ENCODE measurements at regions not wholly inside any gene's neighbourhood (a gene's known extent, or its start where the extent isn't known, plus 50 kb on each side); places are given as distances from the start of the nearest gene placed in this dataset.

- TF ChIP-seq EGR1 (IDR thresholded peaks at IDR 0.05) (no peak), CREB1 (IDR thresholded peaks at IDR 0.05; ENCODE audit: low read depth) (no peak), EP300 (IDR thresholded peaks at IDR 0.05; ENCODE audit: borderline replicate concordance) (no peak), TAF1 (IDR thresholded peaks at IDR 0.05; ENCODE audit: low read depth) (no peak), RAD21 (IDR thresholded peaks at IDR 0.05; ENCODE audit: low read depth) (no peak), TCF12 (IDR thresholded peaks at IDR 0.05; ENCODE audit: low read depth) (no peak), CEBPB (IDR thresholded peaks at IDR 0.05) (no peak), REST (IDR thresholded peaks at IDR 0.05; ENCODE audit: low read depth) (no peak), YY1 (IDR thresholded peaks at IDR 0.05; ENCODE audit: low read depth) (no peak), FOXM1 (IDR thresholded peaks at IDR 0.05; ENCODE audit: borderline replicate concordance, low read depth) (no peak), TEAD4 (IDR thresholded peaks at IDR 0.05) (no peak), MAX (IDR thresholded peaks at IDR 0.05) (no peak), USF1 (IDR thresholded peaks at IDR 0.05) (no peak), NFIC (IDR thresholded peaks at IDR 0.05) (no peak), ZBTB7A (IDR thresholded peaks at IDR 0.05; ENCODE audit: low read depth) (no peak)
These were observed 192.3 kb downstream of the C6orf118 start for GRCh38 chr6:165117121-165117520.

- TF ChIP-seq FOXM1 (IDR thresholded peaks at IDR 0.05; ENCODE audit: borderline replicate concordance, low read depth) (no peak), REST (IDR thresholded peaks at IDR 0.05; ENCODE audit: low read depth) (no peak), USF1 (IDR thresholded peaks at IDR 0.05) (no peak), MAX (IDR thresholded peaks at IDR 0.05) (no peak), EP300 (IDR thresholded peaks at IDR 0.05; ENCODE audit: borderline replicate concordance) (no peak), CREB1 (IDR thresholded peaks at IDR 0.05; ENCODE audit: low read depth) (no peak), TEAD4 (IDR thresholded peaks at IDR 0.05) (no peak), ZBTB7A (IDR thresholded peaks at IDR 0.05; ENCODE audit: low read depth) (no peak)
These were observed 198.5 kb downstream of the C6orf118 start for GRCh38 chr6:165110860-165111259.

GRCh38 chr6:165109011-165109410 is 200.4 kb downstream of the C6orf118 start:
- TF ChIP-seq TAF1 (IDR thresholded peaks at IDR 0.05; ENCODE audit: low read depth) (no peak), ZBTB7A (IDR thresholded peaks at IDR 0.05; ENCODE audit: low read depth) (no peak), RAD21 (IDR thresholded peaks at IDR 0.05; ENCODE audit: low read depth) (no peak), NFIC (IDR thresholded peaks at IDR 0.05) (no peak)

- TF ChIP-seq TAF1 (IDR thresholded peaks at IDR 0.05; ENCODE audit: low read depth) (no peak), ZBTB7A (IDR thresholded peaks at IDR 0.05; ENCODE audit: low read depth) (no peak), USF1 (IDR thresholded peaks at IDR 0.05) (no peak), REST (IDR thresholded peaks at IDR 0.05; ENCODE audit: low read depth) (no peak), TEAD4 (IDR thresholded peaks at IDR 0.05) (no peak), MAX (IDR thresholded peaks at IDR 0.05) (no peak), CREB1 (IDR thresholded peaks at IDR 0.05; ENCODE audit: low read depth) (no peak), CEBPB (IDR thresholded peaks at IDR 0.05) (no peak), NFIC (IDR thresholded peaks at IDR 0.05) (no peak), TCF12 (IDR thresholded peaks at IDR 0.05; ENCODE audit: low read depth) (no peak), YY1 (IDR thresholded peaks at IDR 0.05; ENCODE audit: low read depth) (no peak), FOXM1 (IDR thresholded peaks at IDR 0.05; ENCODE audit: borderline replicate concordance, low read depth) (no peak), EGR1 (IDR thresholded peaks at IDR 0.05) (no peak), RAD21 (IDR thresholded peaks at IDR 0.05; ENCODE audit: low read depth) (no peak)
These were observed 203.1 kb downstream of the C6orf118 start for GRCh38 chr6:165106261-165106660.
